H1 (cell line): ENCODE measurements at regions not wholly inside any gene's neighbourhood (a gene's known extent, or its start where the extent isn't known, plus 50 kb on each side); places are given as distances from the start of the nearest gene placed in this dataset.

Experiments
- CTCF ChIP-seq, 3 experiments: IDR thresholded peaks; 1 replicate in 2 of 3; 2 replicates in 1 of 3; pipeline versions ENCODE4 v1.5.1 to v1.6.1; 2011; ENCODE audit warnings: low read length in 3 of 3, mild to moderate bottlenecking in 3 of 3, inconsistent platforms in 2 of 3, low read depth in 1 of 3, moderate library complexity in 1 of 3; ENCODE audit not compliant: insufficient read depth in 1 of 3; ENCODE audit errors: control extremely low read depth in 1 of 3
- GABPA ChIP-seq: IDR thresholded peaks from 2 replicates; pipeline ENCODE4 v1.6.1; 2011; ENCODE audit warnings: mild to moderate bottlenecking, low read length, moderate library complexity, borderline replicate concordance; ENCODE audit not compliant: insufficient read depth
- SAP30 ChIP-seq: fragments of 300-600 bp; sonication (generic); IDR thresholded peaks from 2 replicates; pipeline ENCODE4 v1.7.1; 2012; ENCODE audit warnings: low read length, moderate library complexity, mild to moderate bottlenecking, inconsistent platforms; ENCODE audit not compliant: insufficient read depth, insufficient replicate concordance
- SIRT6 ChIP-seq: IDR thresholded peaks from one replicate; pipeline ENCODE4 v1.7.1; 2012; ENCODE audit warnings: low read length, inconsistent platforms
- SP2 ChIP-seq: IDR thresholded peaks from 2 replicates; pipeline ENCODE4 v1.6.1; 2012; ENCODE audit warnings: mild to moderate bottlenecking, low read length, inconsistent platforms
- SP4 ChIP-seq: IDR thresholded peaks from 2 replicates; pipeline ENCODE4 v1.6.1; 2012; ENCODE audit warnings: low read length, inconsistent platforms
- SRF ChIP-seq: IDR thresholded peaks from 2 replicates; pipeline ENCODE4 v1.6.1; 2011; ENCODE audit warnings: mild to moderate bottlenecking, low read depth, low read length, moderate library complexity
- TF ChIP-seq, protein P1 (sequence below): fragments of 300-600 bp; sonication (generic); IDR thresholded peaks from 2 replicates; pipeline ENCODE4 v1.7.1; 2012; ENCODE audit warnings: low read length, moderate library complexity, mild to moderate bottlenecking, inconsistent platforms; ENCODE audit not compliant: insufficient replicate concordance
- TF ChIP-seq, protein P2 (sequence below): IDR thresholded peaks from 2 replicates; pipeline ENCODE4 v1.6.1; 2011; ENCODE audit warnings: low read depth, mild to moderate bottlenecking, low read length; ENCODE audit not compliant: insufficient read depth

- TF ChIP-seq, protein P1, sequence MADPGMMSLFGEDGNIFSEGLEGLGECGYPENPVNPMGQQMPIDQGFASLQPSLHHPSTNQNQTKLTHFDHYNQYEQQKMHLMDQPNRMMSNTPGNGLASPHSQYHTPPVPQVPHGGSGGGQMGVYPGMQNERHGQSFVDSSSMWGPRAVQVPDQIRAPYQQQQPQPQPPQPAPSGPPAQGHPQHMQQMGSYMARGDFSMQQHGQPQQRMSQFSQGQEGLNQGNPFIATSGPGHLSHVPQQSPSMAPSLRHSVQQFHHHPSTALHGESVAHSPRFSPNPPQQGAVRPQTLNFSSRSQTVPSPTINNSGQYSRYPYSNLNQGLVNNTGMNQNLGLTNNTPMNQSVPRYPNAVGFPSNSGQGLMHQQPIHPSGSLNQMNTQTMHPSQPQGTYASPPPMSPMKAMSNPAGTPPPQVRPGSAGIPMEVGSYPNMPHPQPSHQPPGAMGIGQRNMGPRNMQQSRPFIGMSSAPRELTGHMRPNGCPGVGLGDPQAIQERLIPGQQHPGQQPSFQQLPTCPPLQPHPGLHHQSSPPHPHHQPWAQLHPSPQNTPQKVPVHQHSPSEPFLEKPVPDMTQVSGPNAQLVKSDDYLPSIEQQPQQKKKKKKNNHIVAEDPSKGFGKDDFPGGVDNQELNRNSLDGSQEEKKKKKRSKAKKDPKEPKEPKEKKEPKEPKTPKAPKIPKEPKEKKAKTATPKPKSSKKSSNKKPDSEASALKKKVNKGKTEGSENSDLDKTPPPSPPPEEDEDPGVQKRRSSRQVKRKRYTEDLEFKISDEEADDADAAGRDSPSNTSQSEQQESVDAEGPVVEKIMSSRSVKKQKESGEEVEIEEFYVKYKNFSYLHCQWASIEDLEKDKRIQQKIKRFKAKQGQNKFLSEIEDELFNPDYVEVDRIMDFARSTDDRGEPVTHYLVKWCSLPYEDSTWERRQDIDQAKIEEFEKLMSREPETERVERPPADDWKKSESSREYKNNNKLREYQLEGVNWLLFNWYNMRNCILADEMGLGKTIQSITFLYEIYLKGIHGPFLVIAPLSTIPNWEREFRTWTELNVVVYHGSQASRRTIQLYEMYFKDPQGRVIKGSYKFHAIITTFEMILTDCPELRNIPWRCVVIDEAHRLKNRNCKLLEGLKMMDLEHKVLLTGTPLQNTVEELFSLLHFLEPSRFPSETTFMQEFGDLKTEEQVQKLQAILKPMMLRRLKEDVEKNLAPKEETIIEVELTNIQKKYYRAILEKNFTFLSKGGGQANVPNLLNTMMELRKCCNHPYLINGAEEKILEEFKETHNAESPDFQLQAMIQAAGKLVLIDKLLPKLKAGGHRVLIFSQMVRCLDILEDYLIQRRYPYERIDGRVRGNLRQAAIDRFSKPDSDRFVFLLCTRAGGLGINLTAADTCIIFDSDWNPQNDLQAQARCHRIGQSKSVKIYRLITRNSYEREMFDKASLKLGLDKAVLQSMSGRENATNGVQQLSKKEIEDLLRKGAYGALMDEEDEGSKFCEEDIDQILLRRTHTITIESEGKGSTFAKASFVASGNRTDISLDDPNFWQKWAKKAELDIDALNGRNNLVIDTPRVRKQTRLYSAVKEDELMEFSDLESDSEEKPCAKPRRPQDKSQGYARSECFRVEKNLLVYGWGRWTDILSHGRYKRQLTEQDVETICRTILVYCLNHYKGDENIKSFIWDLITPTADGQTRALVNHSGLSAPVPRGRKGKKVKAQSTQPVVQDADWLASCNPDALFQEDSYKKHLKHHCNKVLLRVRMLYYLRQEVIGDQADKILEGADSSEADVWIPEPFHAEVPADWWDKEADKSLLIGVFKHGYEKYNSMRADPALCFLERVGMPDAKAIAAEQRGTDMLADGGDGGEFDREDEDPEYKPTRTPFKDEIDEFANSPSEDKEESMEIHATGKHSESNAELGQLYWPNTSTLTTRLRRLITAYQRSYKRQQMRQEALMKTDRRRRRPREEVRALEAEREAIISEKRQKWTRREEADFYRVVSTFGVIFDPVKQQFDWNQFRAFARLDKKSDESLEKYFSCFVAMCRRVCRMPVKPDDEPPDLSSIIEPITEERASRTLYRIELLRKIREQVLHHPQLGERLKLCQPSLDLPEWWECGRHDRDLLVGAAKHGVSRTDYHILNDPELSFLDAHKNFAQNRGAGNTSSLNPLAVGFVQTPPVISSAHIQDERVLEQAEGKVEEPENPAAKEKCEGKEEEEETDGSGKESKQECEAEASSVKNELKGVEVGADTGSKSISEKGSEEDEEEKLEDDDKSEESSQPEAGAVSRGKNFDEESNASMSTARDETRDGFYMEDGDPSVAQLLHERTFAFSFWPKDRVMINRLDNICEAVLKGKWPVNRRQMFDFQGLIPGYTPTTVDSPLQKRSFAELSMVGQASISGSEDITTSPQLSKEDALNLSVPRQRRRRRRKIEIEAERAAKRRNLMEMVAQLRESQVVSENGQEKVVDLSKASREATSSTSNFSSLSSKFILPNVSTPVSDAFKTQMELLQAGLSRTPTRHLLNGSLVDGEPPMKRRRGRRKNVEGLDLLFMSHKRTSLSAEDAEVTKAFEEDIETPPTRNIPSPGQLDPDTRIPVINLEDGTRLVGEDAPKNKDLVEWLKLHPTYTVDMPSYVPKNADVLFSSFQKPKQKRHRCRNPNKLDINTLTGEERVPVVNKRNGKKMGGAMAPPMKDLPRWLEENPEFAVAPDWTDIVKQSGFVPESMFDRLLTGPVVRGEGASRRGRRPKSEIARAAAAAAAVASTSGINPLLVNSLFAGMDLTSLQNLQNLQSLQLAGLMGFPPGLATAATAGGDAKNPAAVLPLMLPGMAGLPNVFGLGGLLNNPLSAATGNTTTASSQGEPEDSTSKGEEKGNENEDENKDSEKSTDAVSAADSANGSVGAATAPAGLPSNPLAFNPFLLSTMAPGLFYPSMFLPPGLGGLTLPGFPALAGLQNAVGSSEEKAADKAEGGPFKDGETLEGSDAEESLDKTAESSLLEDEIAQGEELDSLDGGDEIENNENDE = no peak
- TF ChIP-seq SIRT6 = no peak
- TF ChIP-seq, protein P2, sequence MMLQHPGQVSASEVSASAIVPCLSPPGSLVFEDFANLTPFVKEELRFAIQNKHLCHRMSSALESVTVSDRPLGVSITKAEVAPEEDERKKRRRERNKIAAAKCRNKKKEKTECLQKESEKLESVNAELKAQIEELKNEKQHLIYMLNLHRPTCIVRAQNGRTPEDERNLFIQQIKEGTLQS = no peak
- TF ChIP-seq SAP30 = no peak
- no peak for TF ChIP-seq SRF
- no peak for TF ChIP-seq SP4
- no peak for TF ChIP-seq CTCF (IDR thresholded peaks at IDR 0.05; ENCODE audit: control extremely low read depth in 1 of 3, insufficient read depth in 1 of 3, low read depth in 1 of 3, low read length in 3 of 3)
- no peak for TF ChIP-seq GABPA
- TF ChIP-seq SP2 = no peak
These were observed 438.9 kb downstream of the NAV3 start (continued) for GRCh38 chr12:78269620-78270019.
